ENCODE measurements at regions not wholly inside any gene's neighbourhood (a gene's known extent, or its start where the extent isn't known, plus 50 kb on each side); places are given as distances from the start of the nearest gene placed in this dataset.

DNA sequence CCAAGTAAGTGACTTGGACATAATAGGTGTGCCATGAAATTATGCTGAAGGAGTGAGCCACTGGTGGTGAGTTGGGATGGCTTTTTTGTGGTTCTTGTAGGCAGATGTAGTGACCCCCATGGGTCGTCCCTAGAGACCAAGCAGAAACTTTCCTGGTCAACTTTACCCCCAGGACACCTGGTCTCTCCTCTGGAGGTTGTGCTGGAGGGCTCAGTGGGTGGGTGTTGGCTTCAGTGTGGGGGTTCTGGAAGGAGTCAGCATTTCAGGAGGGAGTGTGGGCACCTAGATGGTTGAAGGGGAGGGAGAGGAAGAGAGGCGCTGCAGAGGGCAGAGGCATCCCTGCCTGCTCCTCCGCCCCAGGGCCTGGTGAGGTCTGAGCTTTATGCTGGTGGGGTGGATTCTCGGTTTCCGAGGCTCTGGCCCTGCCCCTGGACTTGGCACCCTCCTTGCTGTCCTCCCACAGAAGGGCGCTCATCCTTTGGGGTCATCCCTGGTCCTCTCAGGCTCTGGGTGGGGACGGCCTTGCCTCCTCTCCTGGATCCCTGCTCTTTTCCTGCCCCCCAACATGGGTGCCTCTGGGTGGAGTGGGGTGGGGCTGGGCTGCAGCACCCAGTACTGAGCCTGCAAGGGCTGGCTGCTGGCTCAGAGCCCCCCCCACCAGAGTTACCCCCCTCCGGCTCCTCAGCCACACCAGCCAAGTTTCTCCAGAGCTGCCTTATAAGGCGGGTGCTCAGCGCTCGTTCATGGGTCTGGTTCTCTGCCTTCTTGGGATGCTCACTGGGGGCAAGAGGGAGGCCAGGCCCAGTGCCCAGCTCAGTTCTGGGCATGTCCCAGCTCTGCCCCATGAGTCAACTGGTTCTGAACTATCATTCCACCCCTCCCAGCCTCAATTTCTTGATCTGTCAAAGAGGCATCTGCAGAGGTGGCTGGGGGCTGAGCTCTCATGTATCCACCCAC lies 266.8 kb downstream of the SEC14L1 start:
- Histone ChIP-seq H3K36me3 (ENCODE audit: low read length) (no peaks in the 10 kb centered on the region), H3K27me3 (ENCODE audit: low read length) (no peaks in the 10 kb centered on the region), H3K9me2 (replicated peaks; ENCODE audit: insufficient read depth, low read length) (no peaks in the 10 kb centered on the region), H3K4me3 (ENCODE audit: insufficient read depth, low read length, poor library complexity, severe bottlenecking) (no peak overlapping the region), H3K4me2 (ENCODE audit: low read depth, low read length, poor library complexity, severe bottlenecking) (no peak overlapping the region), H3K9ac (ENCODE audit: low read length) (no peak overlapping the region), H2AFZ (ENCODE audit: low read depth, low read length, severe bottlenecking) (no peak overlapping the region), H3K79me2 (ENCODE audit: insufficient read depth, low read length) (no peaks in the 10 kb centered on the region), H4K20me1 (ENCODE audit: low read depth, low read length) (no peaks in the 10 kb centered on the region), H3F3A (ENCODE audit: insufficient read depth) (peaks cover 5% of the 10 kb centered on the region), H3K9me3 (ENCODE audit: insufficient read depth, low read length) (no peaks in the 10 kb centered on the region), H3K27ac (ENCODE audit: low read depth, low read length) (no peak overlapping the region)
- no peak for TF ChIP-seq EZH2phosphoT487 (conservative IDR thresholded peaks at IDR 0.05; ENCODE audit: low read length)
- TF ChIP-seq, protein P1, sequence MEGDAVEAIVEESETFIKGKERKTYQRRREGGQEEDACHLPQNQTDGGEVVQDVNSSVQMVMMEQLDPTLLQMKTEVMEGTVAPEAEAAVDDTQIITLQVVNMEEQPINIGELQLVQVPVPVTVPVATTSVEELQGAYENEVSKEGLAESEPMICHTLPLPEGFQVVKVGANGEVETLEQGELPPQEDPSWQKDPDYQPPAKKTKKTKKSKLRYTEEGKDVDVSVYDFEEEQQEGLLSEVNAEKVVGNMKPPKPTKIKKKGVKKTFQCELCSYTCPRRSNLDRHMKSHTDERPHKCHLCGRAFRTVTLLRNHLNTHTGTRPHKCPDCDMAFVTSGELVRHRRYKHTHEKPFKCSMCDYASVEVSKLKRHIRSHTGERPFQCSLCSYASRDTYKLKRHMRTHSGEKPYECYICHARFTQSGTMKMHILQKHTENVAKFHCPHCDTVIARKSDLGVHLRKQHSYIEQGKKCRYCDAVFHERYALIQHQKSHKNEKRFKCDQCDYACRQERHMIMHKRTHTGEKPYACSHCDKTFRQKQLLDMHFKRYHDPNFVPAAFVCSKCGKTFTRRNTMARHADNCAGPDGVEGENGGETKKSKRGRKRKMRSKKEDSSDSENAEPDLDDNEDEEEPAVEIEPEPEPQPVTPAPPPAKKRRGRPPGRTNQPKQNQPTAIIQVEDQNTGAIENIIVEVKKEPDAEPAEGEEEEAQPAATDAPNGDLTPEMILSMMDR (IDR thresholded peaks at IDR 0.05; ENCODE audit: insufficient read depth, low read length, poor library complexity, severe bottlenecking), result no peak

- no peak overlapping the region for H3K4me2 ChIP-seq (ENCODE audit: low read depth, low read length, poor library complexity, severe bottlenecking)
These were observed 267.5 kb downstream of the SEC14L1 start for GRCh38 chr17:77408284-77408683.

DNA sequence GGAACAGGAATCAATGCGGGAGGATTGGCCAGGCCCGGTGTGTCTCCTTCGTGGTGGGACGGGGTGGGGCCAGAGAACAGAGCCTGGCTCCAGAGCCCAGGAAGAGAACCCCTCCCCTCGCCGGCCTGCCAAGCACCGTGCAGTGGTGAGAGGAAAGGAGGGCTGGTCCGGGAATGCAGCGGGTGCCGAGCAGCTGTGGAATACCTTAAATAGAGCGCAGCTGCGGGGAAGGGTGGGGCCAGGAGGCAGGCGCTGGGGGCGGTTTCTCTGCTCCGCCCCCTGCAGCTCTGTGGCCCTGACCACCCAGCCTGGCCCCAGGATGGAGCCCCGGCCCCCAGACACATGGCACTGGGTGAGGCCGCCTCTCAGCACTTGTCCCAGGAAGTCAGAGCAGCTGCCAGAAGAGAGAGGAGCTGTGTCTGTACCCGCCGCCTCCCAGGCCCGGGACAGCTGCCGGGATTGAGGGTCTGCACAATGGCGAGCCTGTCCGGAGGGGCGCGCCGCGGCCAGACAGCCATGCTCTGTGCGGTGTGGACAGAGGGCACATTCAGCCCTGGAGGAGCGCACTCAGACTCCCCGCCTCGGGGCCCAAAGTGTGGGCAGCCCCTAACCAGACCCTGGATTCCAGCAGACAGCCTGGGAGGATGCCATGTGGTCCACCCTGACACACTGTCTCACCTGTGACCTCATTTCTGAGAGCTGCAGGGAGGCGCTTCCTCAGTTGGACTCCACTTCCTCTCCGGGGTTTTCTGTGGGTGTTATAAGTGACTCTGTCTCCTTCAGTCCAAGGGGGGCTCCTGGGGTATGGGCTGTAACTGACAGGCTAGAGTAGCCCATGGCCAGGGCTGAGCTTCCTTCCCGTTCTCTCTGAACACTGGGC lies 268.8 kb downstream of the SEC14L1 start:
- Histone ChIP-seq H3K36me3 (ENCODE audit: low read length) (no peaks in the 10 kb centered on the region), H2AFZ (ENCODE audit: low read depth, low read length, severe bottlenecking) (no peak overlapping the region), H3K4me2 (ENCODE audit: low read depth, low read length, poor library complexity, severe bottlenecking) (no peak overlapping the region), H3K27me3 (ENCODE audit: low read length) (no peaks in the 10 kb centered on the region), H3F3A (ENCODE audit: insufficient read depth) (peaks cover 5% of the 10 kb centered on the region), H3K79me2 (ENCODE audit: insufficient read depth, low read length) (no peaks in the 10 kb centered on the region), H3K9ac (ENCODE audit: low read length) (no peak overlapping the region), H3K27ac (ENCODE audit: low read depth, low read length) (no peak overlapping the region), H3K4me3 (ENCODE audit: insufficient read depth, low read length, poor library complexity, severe bottlenecking) (no peak overlapping the region), H3K9me3 (ENCODE audit: insufficient read depth, low read length) (no peaks in the 10 kb centered on the region), H4K20me1 (ENCODE audit: low read depth, low read length) (no peaks in the 10 kb centered on the region), H3K9me2 (replicated peaks; ENCODE audit: insufficient read depth, low read length) (no peaks in the 10 kb centered on the region)
- TF ChIP-seq EZH2phosphoT487 (conservative IDR thresholded peaks at IDR 0.05; ENCODE audit: low read length), result no peak
- TF ChIP-seq, protein P1 (IDR thresholded peaks at IDR 0.05; ENCODE audit: insufficient read depth, low read length, poor library complexity, severe bottlenecking), result no peak

More at GRCh38 chr17:77408284-77408683, 267.5 kb downstream of the SEC14L1 start:
- H2AFZ ChIP-seq (ENCODE audit: low read depth, low read length, severe bottlenecking), result no peak overlapping the region
- no peaks in the 10 kb centered on the region for H3K36me3 ChIP-seq (ENCODE audit: low read length)
- H3K27ac ChIP-seq (ENCODE audit: low read depth, low read length), result no peak overlapping the region
- H4K20me1 ChIP-seq (ENCODE audit: low read depth, low read length), result no peaks in the 10 kb centered on the region
- no peaks in the 10 kb centered on the region for H3K79me2 ChIP-seq (ENCODE audit: insufficient read depth, low read length)
- no peaks in the 10 kb centered on the region for H3K27me3 ChIP-seq (ENCODE audit: low read length)
- TF ChIP-seq, protein P1 (IDR thresholded peaks at IDR 0.05; ENCODE audit: insufficient read depth, low read length, poor library complexity, severe bottlenecking), result no peak
- TF ChIP-seq EZH2phosphoT487 (conservative IDR thresholded peaks at IDR 0.05; ENCODE audit: low read length), result no peak
- H3K9me2 ChIP-seq (replicated peaks; ENCODE audit: insufficient read depth, low read length), result no peaks in the 10 kb centered on the region
- no peak overlapping the region for H3K4me3 ChIP-seq (ENCODE audit: insufficient read depth, low read length, poor library complexity, severe bottlenecking)
- H3K9me3 ChIP-seq (ENCODE audit: insufficient read depth, low read length), result no peaks in the 10 kb centered on the region
- peaks cover 5% of the 10 kb centered on the region for H3F3A ChIP-seq (ENCODE audit: insufficient read depth)
- no peak overlapping the region for H3K9ac ChIP-seq (ENCODE audit: low read length)
